SU-DHL-6 (cell line): ENCODE measurements at regions not wholly inside any gene's neighbourhood (a gene's known extent, or its start where the extent isn't known, plus 50 kb on each side); places are given as distances from the start of the nearest gene placed in this dataset.

Source experiments
- CTCF ChIP-seq: fragments of 200-600 bp; sonication (generic); IDR thresholded peaks from one replicate; pipeline ENCODE4 v1.5.1; 2017; ENCODE audit warnings: antibody characterized with exemption, mild to moderate bottlenecking, low read length, moderate library complexity; ENCODE audit not compliant: insufficient read depth, poor library complexity, severe bottlenecking
- EZH2phosphoT487 ChIP-seq: fragments of 200-600 bp; sonication (generic), shearing (Covaris generic); conservative IDR thresholded peaks from 2 replicates; pipeline ENCODE4 v1.6.1; 2018; ENCODE audit warnings: mild to moderate bottlenecking, antibody characterized with exemption, low read length, moderate library complexity, mixed read lengths

- peak; percentile 41 for TF ChIP-seq CTCF
- TF ChIP-seq EZH2phosphoT487, result no peak
Measured at GRCh38 chr16:35188288-35189155, 1729.1 kb downstream of the TP53TG3F start.
